A549 (cell line): ENCODE measurements at regions not wholly inside any gene's neighbourhood (a gene's known extent, or its start where the extent isn't known, plus 50 kb on each side); places are given as distances from the start of the nearest gene placed in this dataset.
A peak's percentile ranks its signal among the peaks of the same experiment; 100 is the strongest.

Source experiments
- ATAC-seq, 2 experiments: fragments of 200-7000 bp in 1 of 2; fragments of >200 bp in 1 of 2; cut with Nextera tagmentation in 1 of 2; cut with Tn5 transposase in 1 of 2; 3 replicates each; pipeline versions ENCODE4 v1.8.0 to v1.9.1; 2018 to 2020; ENCODE audit warnings: mild to moderate bottlenecking in 1 of 2, moderate library complexity in 1 of 2
- CTCF ChIA-PET: fragments of 300-600 bp; sonication (Branson Sonifier 250); formaldehyde crosslinking; extraction: SDS; loops from one replicate; lab custom pipeline; 2021; ENCODE audit warnings: antibody characterized with exemption, inconsistent platforms; lab: Yijun Ruan, JAX
- POLR2A ChIA-PET: fragments of 350-600 bp; formaldehyde crosslinking; extraction: SDS; loops from one replicate; lab custom pipeline; 2021; ENCODE audit warnings: antibody characterized with exemption, inconsistent platforms; lab: Yijun Ruan, JAX
- DNase-seq, 2 experiments: peaks; one replicate each; pipeline versions ENCODE4 v3.0.0 to v3.0.0-alpha.2; 2011 to 2016; ENCODE audit warnings: low read depth in 1 of 2, low spot score in 1 of 2
- FAIRE-seq: peaks from 2 replicates; lab custom pipeline; 2011; peaks lifted over from hg19 to GRCh38; lab: Jason Lieb, UNC
- H3K27ac ChIP-seq, 2 experiments: fragments of >200 bp; sonication (Bioruptor Twin); formaldehyde crosslinking; 3 replicates each; pipeline ENCODE4 v1.5.1; 2016 to 2017
- H3K4me1 ChIP-seq: fragments of >200 bp; sonication (Bioruptor Twin); formaldehyde crosslinking; 3 replicates; pipeline ENCODE4 v1.6.1; 2016
- H3K4me2 ChIP-seq: fragments of >200 bp; sonication (Bioruptor Twin); formaldehyde crosslinking; 3 replicates; pipeline ENCODE4 v1.6.1; 2016
- H3K4me3 ChIP-seq: fragments of >200 bp; sonication (Bioruptor Twin); formaldehyde crosslinking; 3 replicates; pipeline ENCODE4 v1.5.1; 2016
- H3K9me3 ChIP-seq: fragments of >200 bp; sonication (Bioruptor Twin); formaldehyde crosslinking; 3 replicates; pipeline ENCODE4 v1.6.1; 2016
- BHLHE40 ChIP-seq: IDR thresholded peaks from 2 replicates; pipeline ENCODE4 v1.6.1; 2012; ENCODE audit warnings: low read depth, low read length, inconsistent platforms
- CBX8 ChIP-seq: fragments of 200-600 bp; sonication (generic); IDR thresholded peaks from 2 replicates; pipeline ENCODE4 v1.6.1; 2016
- CEBPB ChIP-seq, 2 experiments: fragments of >200 bp in 1 of 2; sonication (Bioruptor Twin) in 1 of 2; formaldehyde crosslinking in 1 of 2; IDR thresholded peaks; 2 replicates each; pipeline ENCODE4 v1.6.1; 2012 to 2016
- CHD2 ChIP-seq: fragments of 150-350 bp; IDR thresholded peaks from 2 replicates; pipeline ENCODE4 v1.6.1; 2014; ENCODE audit warnings: low read length; ENCODE audit not compliant: partially characterized antibody
- E2F6 ChIP-seq: IDR thresholded peaks from 2 replicates; pipeline ENCODE4 v1.6.1; 2012; ENCODE audit warnings: low read depth, borderline replicate concordance
- EHF ChIP-seq: fragments of 250-450 bp; sonication (Bioruptor Pico); IDR thresholded peaks from 2 replicates; pipeline ENCODE4 v1.5.0; 2020; ENCODE audit warnings: mild to moderate bottlenecking
- ESRRA ChIP-seq: fragments of 150-350 bp; IDR thresholded peaks from 2 replicates; pipeline ENCODE4 v1.6.1; 2014; ENCODE audit warnings: mild to moderate bottlenecking, low read length, borderline replicate concordance
- FOSB ChIP-seq: fragments of 250-450 bp; sonication (Bioruptor Pico); IDR thresholded peaks from 2 replicates; pipeline ENCODE4 v1.5.0; 2020; ENCODE audit warnings: mild to moderate bottlenecking, moderate library complexity
- FOSL2 ChIP-seq, 2 experiments: fragments of 450-650 bp in 1 of 2; fragments of >200 bp in 1 of 2; sonication (Bioruptor Twin) in 1 of 2; formaldehyde crosslinking; IDR thresholded peaks; 2 replicates each; pipeline versions ENCODE4 v1.5.0 to v1.6.1; 2016 to 2020; ENCODE audit warnings: mild to moderate bottlenecking in 1 of 2, moderate library complexity in 1 of 2
- GATA3 ChIP-seq: IDR thresholded peaks from 2 replicates; pipeline ENCODE4 v1.6.1; 2012; ENCODE audit warnings: borderline replicate concordance
- HDAC2 ChIP-seq: fragments of 200-600 bp; sonication (generic); IDR thresholded peaks from 2 replicates; pipeline ENCODE4 v1.6.1; 2016
- KDM5A ChIP-seq: fragments of 200-600 bp; sonication (generic); IDR thresholded peaks from 2 replicates; pipeline ENCODE4 v1.6.1; 2016; ENCODE audit warnings: antibody characterized with exemption, mild to moderate bottlenecking
- NFE2L2 ChIP-seq: fragments of 150-350 bp; conservative IDR thresholded peaks from 2 replicates; pipeline ENCODE4 v1.6.1; 2014; ENCODE audit warnings: low read length
- POLR2A ChIP-seq: IDR thresholded peaks from 2 replicates; pipeline ENCODE4 v1.6.1; 2012; ENCODE audit warnings: mild to moderate bottlenecking, low read length
- POLR2AphosphoS2 ChIP-seq: conservative IDR thresholded peaks from 2 replicates; pipeline ENCODE4 v1.6.1; 2012; ENCODE audit warnings: low read length, improper control_type of control experiment, inconsistent platforms
- RAD21 ChIP-seq, 2 experiments: fragments of >200 bp in 1 of 2; sonication (Bioruptor Twin) in 1 of 2; formaldehyde crosslinking in 1 of 2; IDR thresholded peaks in 1 of 2; conservative IDR thresholded peaks in 1 of 2; 2 replicates in 1 of 2; 3 replicates in 1 of 2; pipeline ENCODE4 v1.6.1; 2012 to 2018; ENCODE audit warnings: inconsistent platforms in 1 of 2
- REST ChIP-seq: fragments of 200-600 bp; sonication (generic); IDR thresholded peaks from 2 replicates; pipeline ENCODE4 v1.6.1; 2016; ENCODE audit warnings: antibody characterized with exemption, mild to moderate bottlenecking, moderate library complexity
- RFX5 ChIP-seq: fragments of 450-650 bp; IDR thresholded peaks from 2 replicates; pipeline ENCODE4 v1.7.1; 2014; ENCODE audit warnings: antibody characterized with exemption, mild to moderate bottlenecking, moderate library complexity
- SMC3 ChIP-seq: fragments of >200 bp; sonication (Bioruptor Twin); formaldehyde crosslinking; IDR thresholded peaks from 3 replicates; pipeline ENCODE4 v1.6.1; 2018; ENCODE audit warnings: inconsistent platforms
- TFCP2L1 ChIP-seq: fragments of 250-450 bp; sonication (Bioruptor Pico); IDR thresholded peaks from 2 replicates; pipeline ENCODE4 v1.5.0; 2021; ENCODE audit warnings: mild to moderate bottlenecking
- TP53 ChIP-seq: fragments of 250-450 bp; sonication (Bioruptor Pico); IDR thresholded peaks from 2 replicates; pipeline ENCODE4 v1.5.0; 2021; ENCODE audit warnings: mild to moderate bottlenecking, moderate library complexity
- ZC3H11A ChIP-seq: fragments of 450-650 bp; IDR thresholded peaks from 2 replicates; pipeline ENCODE4 v1.6.1; 2014; ENCODE audit warnings: antibody characterized with exemption, mild to moderate bottlenecking
- ZSCAN20 ChIP-seq: fragments of 250-450 bp; sonication (Bioruptor Pico); IDR thresholded peaks from 2 replicates; pipeline ENCODE4 v1.8.0; 2022; ENCODE audit warnings: mild to moderate bottlenecking, moderate library complexity
- WGBS: methylation state at CpG from one replicate; pipeline ENCODE4 v1.1.6; 2017; ENCODE audit errors: missing lambda C conversion rate; 5-methylcytosine and 5-hydroxymethylcytosine counted together
- TF ChIP-seq, protein P1 (sequence below): fragments of >200 bp; sonication (Bioruptor Twin); formaldehyde crosslinking; IDR thresholded peaks from 3 replicates; pipeline ENCODE4 v1.6.1; 2016
- TF ChIP-seq, protein P2 (sequence below): fragments of 250-450 bp; sonication (Bioruptor Pico); IDR thresholded peaks from 2 replicates; pipeline ENCODE4 v1.5.0; 2021; ENCODE audit warnings: mild to moderate bottlenecking, moderate library complexity, borderline replicate concordance
- TF ChIP-seq, protein P3 (sequence below): fragments of >200 bp; sonication (Bioruptor Twin); formaldehyde crosslinking; IDR thresholded peaks from 3 replicates; pipeline ENCODE4 v1.5.1; 2016

DNA sequence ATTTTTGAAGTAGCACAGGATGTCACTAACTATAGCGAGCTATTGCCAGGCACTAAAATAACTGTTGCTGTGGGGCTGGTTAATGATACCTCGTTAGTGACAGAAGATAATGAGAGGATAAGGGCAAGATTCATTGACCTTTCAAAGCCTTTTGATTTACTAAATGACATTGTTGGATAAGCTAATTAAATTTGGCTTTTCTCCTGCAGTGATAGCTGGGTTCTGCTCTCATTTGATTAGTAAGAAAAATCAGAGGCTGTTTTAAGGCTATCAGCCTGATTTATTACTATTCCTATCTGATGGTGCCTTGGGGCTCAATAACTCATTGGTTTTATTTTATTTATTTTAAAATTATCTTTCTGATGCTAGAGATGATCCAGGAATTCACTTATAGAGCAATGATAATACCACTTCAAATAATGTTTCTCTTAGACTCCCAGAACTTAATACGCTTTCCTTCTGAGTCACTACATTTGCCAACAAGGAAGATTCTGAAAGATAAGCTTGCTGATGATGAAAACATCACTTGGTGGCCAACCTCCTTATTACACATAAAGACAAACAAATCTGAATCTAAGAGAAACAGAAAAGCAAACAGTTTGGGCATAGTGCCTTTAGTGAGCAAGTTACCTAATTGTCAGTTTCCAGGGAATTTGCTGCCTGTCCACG, 501.3 kb upstream of the ARGLU1 start:
- DNase-seq = peak in 1 of 2 experiments; percentile 1
- no peak for ATAC-seq
- no peak for TF ChIP-seq FOSL2 (IDR thresholded peaks at IDR 0.05)
- TF ChIP-seq FOSL2 (CRISPR knock-in tag; IDR thresholded peaks at IDR 0.05) = no peak
- TF ChIP-seq KDM5A = no peak
- TF ChIP-seq ZC3H11A = no peak
- no peak for TF ChIP-seq ESRRA
- no peak for TF ChIP-seq HDAC2
- TF ChIP-seq CBX8 = no peak
- no peak for TF ChIP-seq TFCP2L1 (CRISPR knock-in tag)
- TF ChIP-seq EHF (CRISPR knock-in tag) = no peak
- no peak for TF ChIP-seq REST
- no peak overlapping the region for H3K27ac ChIP-seq
- no peaks in the 10 kb centered on the region for H3K4me1 ChIP-seq
- CTCF ChIA-PET = no interaction called here
- no peak overlapping the region for H3K4me3 ChIP-seq
- WGBS = 8% methylated on average over 4 of the region's 4 CpGs
- no peak overlapping the region for H3K4me2 ChIP-seq
- FAIRE-seq = no peak
- no peaks in the 10 kb centered on the region for H3K9me3 ChIP-seq
- POLR2A ChIA-PET = no interaction called here

- H3K4me2 ChIP-seq = no peak overlapping the region
- H3K27ac ChIP-seq = no peak overlapping the region
- H3K4me3 ChIP-seq = no peak overlapping the region
- FAIRE-seq (no peak), ATAC-seq (no peak), DNase-seq (no peak)
- WGBS = 34% methylated on average over 4 of the region's 4 CpGs
- POLR2A ChIA-PET = no interaction called here
- TF ChIP-seq EHF (CRISPR knock-in tag) (no peak), SMC3 (no peak), CHD2 (no peak), TFCP2L1 (CRISPR knock-in tag) (no peak), RFX5 (no peak), ZC3H11A (no peak), NFE2L2 (no peak), POLR2AphosphoS2 (no peak), CBX8 (no peak)
- TF ChIP-seq, protein P1, sequence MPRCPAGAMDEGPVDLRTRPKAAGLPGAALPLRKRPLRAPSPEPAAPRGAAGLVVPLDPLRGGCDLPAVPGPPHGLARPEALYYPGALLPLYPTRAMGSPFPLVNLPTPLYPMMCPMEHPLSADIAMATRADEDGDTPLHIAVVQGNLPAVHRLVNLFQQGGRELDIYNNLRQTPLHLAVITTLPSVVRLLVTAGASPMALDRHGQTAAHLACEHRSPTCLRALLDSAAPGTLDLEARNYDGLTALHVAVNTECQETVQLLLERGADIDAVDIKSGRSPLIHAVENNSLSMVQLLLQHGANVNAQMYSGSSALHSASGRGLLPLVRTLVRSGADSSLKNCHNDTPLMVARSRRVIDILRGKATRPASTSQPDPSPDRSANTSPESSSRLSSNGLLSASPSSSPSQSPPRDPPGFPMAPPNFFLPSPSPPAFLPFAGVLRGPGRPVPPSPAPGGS = no peak
- CTCF ChIA-PET = no interaction called here
- no peaks in the 10 kb centered on the region for H3K9me3 ChIP-seq
- no peaks in the 10 kb centered on the region for H3K4me1 ChIP-seq
Observed at GRCh38 chr13:107067381-107067780, 499.4 kb upstream of the ARGLU1 start.

- Histone ChIP-seq H3K4me3 (no peak overlapping the region), H3K4me2 (no peak overlapping the region), H3K27ac (no peak overlapping the region), H3K9me3 (no peaks in the 10 kb centered on the region), H3K4me1 (no peaks in the 10 kb centered on the region)
- POLR2A ChIA-PET = no interaction called here
- WGBS = 32% methylated on average over 3 of the region's 3 CpGs
- no peak for DNase-seq
- no peak for ATAC-seq
- CTCF ChIA-PET = no interaction called here
- no peak for FAIRE-seq
- TF ChIP-seq FOSB (CRISPR knock-in tag) = no peak
- TF ChIP-seq POLR2A = no peak
- TF ChIP-seq E2F6 = no peak
- no peak for TF ChIP-seq CEBPB (IDR thresholded peaks at IDR 0.05)
- no peak for TF ChIP-seq TP53 (CRISPR knock-in tag)
- no peak for TF ChIP-seq SMC3
- no peak for TF ChIP-seq ZSCAN20 (CRISPR knock-in tag)
- TF ChIP-seq, protein P2, sequence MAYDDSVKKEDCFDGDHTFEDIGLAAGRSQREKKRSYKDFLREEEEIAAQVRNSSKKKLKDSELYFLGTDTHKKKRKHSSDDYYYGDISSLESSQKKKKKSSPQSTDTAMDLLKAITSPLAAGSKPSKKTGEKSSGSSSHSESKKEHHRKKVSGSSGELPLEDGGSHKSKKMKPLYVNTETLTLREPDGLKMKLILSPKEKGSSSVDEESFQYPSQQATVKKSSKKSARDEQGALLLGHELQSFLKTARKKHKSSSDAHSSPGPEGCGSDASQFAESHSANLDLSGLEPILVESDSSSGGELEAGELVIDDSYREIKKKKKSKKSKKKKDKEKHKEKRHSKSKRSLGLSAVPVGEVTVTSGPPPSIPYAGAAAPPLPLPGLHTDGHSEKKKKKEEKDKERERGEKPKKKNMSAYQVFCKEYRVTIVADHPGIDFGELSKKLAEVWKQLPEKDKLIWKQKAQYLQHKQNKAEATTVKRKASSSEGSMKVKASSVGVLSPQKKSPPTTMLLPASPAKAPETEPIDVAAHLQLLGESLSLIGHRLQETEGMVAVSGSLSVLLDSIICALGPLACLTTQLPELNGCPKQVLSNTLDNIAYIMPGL (CRISPR knock-in tag) = no peak
- no peak for TF ChIP-seq HDAC2
- TF ChIP-seq, protein P3, sequence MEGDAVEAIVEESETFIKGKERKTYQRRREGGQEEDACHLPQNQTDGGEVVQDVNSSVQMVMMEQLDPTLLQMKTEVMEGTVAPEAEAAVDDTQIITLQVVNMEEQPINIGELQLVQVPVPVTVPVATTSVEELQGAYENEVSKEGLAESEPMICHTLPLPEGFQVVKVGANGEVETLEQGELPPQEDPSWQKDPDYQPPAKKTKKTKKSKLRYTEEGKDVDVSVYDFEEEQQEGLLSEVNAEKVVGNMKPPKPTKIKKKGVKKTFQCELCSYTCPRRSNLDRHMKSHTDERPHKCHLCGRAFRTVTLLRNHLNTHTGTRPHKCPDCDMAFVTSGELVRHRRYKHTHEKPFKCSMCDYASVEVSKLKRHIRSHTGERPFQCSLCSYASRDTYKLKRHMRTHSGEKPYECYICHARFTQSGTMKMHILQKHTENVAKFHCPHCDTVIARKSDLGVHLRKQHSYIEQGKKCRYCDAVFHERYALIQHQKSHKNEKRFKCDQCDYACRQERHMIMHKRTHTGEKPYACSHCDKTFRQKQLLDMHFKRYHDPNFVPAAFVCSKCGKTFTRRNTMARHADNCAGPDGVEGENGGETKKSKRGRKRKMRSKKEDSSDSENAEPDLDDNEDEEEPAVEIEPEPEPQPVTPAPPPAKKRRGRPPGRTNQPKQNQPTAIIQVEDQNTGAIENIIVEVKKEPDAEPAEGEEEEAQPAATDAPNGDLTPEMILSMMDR = no peak
- no peak for TF ChIP-seq RAD21 (conservative IDR thresholded peaks at IDR 0.05 in 1 of 2, IDR thresholded peaks at IDR 0.05 in 1 of 2)
- TF ChIP-seq ESRRA = no peak
- no peak for TF ChIP-seq BHLHE40
- TF ChIP-seq GATA3 = no peak
Observed at GRCh38 chr13:107066355-107066754, 498.4 kb upstream of the ARGLU1 start.
